Urinary bladder (tissue), 3 donors: ENCODE measurements at regions not wholly inside any gene's neighbourhood (a gene's known extent, or its start where the extent isn't known, plus 50 kb on each side); places are given as distances from the start of the nearest gene placed in this dataset.

Experiments
- DNase-seq: peaks from one replicate; pipeline ENCODE4 v3.0.0-alpha.2; 2015; ENCODE audit errors: extremely low spot score
- H3K27ac ChIP-seq: one replicate; pipeline ENCODE4 v1.5.1; 2013; ENCODE audit warnings: low read depth, mild to moderate bottlenecking, moderate library complexity
- H3K36me3 ChIP-seq: one replicate; pipeline ENCODE4 v1.6.1; 2013; ENCODE audit warnings: mild to moderate bottlenecking, moderate library complexity; ENCODE audit not compliant: insufficient read depth
- H3K4me1 ChIP-seq: one replicate; pipeline ENCODE4 v1.6.1; 2013; ENCODE audit warnings: mild to moderate bottlenecking, moderate library complexity; ENCODE audit not compliant: insufficient read depth
- H3K4me3 ChIP-seq: one replicate; pipeline ENCODE4 v1.5.1; 2013; ENCODE audit warnings: low read depth, low read length
- WGBS: extraction: QIAGEN DNeasy Blood & Tissue Kit; methylation state at CpG from one replicate; pipeline ENCODE4 v1.1.7; 2013; 5-methylcytosine and 5-hydroxymethylcytosine counted together
- donor health status: healthy with polysubstance abuse.
- donor health status: healthy.

DNA sequence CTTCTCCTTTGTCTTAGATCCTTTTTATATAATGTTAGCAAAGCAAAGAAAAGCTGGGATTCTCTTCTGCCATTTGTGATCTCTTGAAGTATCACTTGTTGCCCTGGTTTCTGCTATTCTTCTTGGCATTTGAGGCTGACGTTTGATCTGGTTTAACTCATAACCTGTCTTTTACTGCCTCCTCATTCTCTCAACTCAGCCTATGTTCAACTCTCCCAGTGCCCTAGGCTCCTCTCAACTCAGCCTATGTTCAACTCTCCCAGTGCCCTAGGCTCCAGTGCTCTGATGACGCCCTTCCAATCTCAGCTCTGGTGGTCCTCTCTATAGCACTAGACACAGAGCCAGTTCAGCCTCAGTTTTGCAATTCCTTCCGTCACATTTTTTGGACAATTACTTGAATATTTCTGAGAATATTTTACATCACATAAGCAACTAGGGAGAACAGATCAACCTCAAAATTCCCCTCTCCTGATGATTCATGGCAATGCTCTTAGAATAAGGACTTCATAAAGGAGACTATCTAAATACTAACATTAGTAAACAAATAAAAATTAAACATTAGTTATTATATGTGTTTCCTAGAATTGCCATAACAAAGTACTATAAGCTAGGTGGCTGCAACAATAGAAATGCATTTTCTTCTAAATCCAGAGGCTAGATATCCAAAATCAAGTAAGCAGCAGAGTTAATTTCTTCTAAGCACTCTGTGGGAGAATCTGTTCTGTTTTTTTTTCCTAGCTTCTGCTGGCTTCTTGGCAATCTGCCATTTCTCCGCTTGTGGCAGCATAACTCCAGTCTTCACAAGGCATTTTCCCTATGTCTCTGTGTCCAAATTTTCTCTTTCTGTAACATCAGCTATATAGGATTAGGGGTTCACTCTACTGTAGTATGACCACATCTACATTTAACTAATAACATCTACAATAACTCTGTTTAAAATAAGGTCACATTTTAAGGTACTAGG is 662.1 kb upstream of the FTMT start:
- 42% methylated on average over 4 of the region's 4 CpGs for WGBS
- no peak overlapping the region for H3K4me3 ChIP-seq
- no peak for DNase-seq
- no peaks in the 10 kb centered on the region for H3K36me3 ChIP-seq
- H3K27ac ChIP-seq, result no peak overlapping the region
- no peaks in the 10 kb centered on the region for H3K4me1 ChIP-seq

DNA sequence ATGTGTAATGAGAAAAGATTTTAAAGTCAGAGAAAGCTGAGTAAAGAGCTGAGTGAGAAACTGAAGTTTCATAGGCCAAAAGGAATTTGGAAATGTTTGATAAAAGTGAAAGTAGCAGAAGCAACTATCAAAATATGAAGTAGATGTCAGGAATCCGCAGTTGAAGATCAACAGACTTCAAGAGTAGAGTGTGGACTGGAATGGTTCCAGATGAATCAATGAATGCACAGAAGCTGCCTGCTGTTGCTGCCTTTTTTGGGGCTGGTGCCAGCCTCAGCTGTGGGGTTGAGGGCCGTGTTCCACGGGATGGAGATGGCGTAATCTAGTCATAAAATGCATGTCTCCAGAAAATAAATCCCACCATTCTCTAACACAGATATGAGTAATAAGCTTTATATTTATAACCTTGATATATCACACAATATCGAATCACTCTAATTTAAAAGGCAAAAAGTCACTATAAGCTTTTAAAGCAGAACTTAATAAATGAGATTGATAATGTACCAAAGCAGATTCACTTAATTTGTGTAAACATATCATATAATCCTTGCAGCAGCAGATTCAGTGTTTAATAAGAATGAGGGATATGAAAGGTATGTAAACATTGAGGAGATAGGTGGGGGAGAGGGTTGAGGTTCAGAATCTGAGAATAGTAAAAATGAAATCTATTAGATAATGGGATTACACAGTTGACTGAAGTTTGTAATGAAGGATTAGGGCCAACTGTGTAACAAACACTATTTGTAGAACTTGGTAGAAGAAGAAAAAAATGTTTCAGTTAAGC is 652.3 kb upstream of the FTMT start:
- H3K4me1 ChIP-seq, result no peaks in the 10 kb centered on the region
- peak overlapping the region; percentile 0 for H3K4me3 ChIP-seq
- peaks cover 1% of the 10 kb centered on the region for H3K36me3 ChIP-seq
- no peak for DNase-seq
- 22% methylated on average over 5 of the region's 5 CpGs for WGBS
- no peak overlapping the region for H3K27ac ChIP-seq

DNA sequence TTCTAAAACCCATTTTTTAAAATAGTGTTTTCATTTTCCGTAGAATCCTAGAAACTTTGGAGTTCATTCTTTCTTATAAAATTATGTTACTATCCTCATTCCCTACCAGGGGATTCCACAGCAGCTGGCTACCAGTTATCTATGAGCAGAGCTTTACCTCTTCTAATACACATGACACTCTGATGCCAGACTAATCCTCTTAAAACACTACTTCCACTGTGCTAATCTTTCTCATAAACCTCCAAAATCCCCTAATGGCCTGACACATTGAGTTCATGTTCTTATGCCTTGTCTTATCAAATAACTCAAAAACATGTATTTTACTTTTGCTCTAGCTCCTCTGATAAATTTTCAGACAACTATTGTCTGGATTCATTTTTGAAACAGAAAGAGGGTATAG is 633.6 kb upstream of the FTMT start:
- Histone ChIP-seq H3K36me3 (no peaks in the 10 kb centered on the region), H3K4me3 (no peak overlapping the region), H3K4me1 (no peaks in the 10 kb centered on the region), H3K27ac (no peak overlapping the region)
- WGBS, result 56% methylated on average over 1 of the region's 1 CpG
- no peak for DNase-seq

GRCh38 chr5:121221483-121221882 is 630.2 kb upstream of the FTMT start:
- 82% methylated on average over 3 of the region's 3 CpGs for WGBS
- H3K4me1 ChIP-seq, result no peaks in the 10 kb centered on the region
- no peak overlapping the region for H3K4me3 ChIP-seq
- H3K27ac ChIP-seq, result no peak overlapping the region
- H3K36me3 ChIP-seq, result no peaks in the 10 kb centered on the region
- DNase-seq, result no peak

GRCh38 chr5:121226765-121227164 is 624.9 kb upstream of the FTMT start:
- Histone ChIP-seq H3K36me3 (no peaks in the 10 kb centered on the region), H3K27ac (no peak overlapping the region)

GRCh38 chr5:121239951-121240350 is 611.7 kb upstream of the FTMT start:
- Histone ChIP-seq H3K4me1 (no peaks in the 10 kb centered on the region), H3K27ac (no peak overlapping the region), H3K4me3 (no peak overlapping the region), H3K36me3 (no peaks in the 10 kb centered on the region)
- DNase-seq, result no peak

More at GRCh38 chr5:121226765-121227164, 624.9 kb upstream of the FTMT start:
- no peak overlapping the region for H3K4me3 ChIP-seq
- no peak for DNase-seq
- no peaks in the 10 kb centered on the region for H3K4me1 ChIP-seq
- 43% methylated on average over 2 of the region's 2 CpGs for WGBS

- WGBS, result 71% methylated on average over 3 of the region's 3 CpGs
- H3K27ac ChIP-seq, result no peak overlapping the region
- H3K36me3 ChIP-seq, result no peaks in the 10 kb centered on the region
- DNase-seq, result no peak
- no peak overlapping the region for H3K4me3 ChIP-seq
- no peaks in the 10 kb centered on the region for H3K4me1 ChIP-seq
Measured at GRCh38 chr5:121246971-121247370, 604.7 kb upstream of the FTMT start.

DNA sequence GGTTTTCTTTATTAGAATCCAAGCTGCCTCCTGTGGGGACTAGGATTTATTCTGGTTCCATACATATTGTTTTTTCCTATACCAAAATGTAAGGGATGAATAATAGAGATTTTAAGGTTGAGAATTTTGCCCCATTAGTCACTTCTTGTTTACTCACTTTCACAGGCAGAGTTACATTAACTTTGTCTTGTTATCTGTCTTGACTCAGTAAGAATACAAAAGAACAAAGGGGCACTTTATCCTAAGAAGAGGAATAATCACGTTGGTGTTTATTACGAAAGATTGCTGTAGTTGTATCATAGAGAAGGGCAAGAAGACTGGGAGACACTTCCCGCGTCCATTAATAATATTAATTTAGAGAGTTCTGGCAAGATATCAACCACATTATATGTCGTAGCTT is 599.7 kb upstream of the FTMT start:
- no peak for DNase-seq
- Histone ChIP-seq H3K27ac (no peak overlapping the region), H3K36me3 (no peaks in the 10 kb centered on the region), H3K4me1 (no peaks in the 10 kb centered on the region), H3K4me3 (no peak overlapping the region)
- WGBS, result 63% methylated on average over 5 of the region's 5 CpGs

DNA sequence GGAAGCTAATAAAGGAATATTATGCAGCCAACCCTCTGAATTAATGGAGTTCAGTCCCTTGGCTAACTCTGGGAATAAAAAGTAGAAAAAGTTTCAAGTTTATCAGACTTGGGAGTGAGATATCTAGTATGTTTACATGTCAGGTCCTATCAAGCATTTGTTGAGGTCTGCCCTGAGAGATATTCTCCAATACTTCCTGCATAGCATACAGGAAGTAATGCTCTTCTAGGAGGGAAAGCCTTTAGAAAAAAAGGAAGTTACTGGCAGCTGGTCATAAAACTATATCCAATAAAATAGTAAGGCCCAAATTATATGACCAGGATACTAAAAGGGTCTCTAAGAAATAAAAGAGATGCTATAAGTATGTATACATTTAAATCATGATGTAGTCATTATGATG is 594.1 kb upstream of the FTMT start:
- Histone ChIP-seq H3K36me3 (no peaks in the 10 kb centered on the region), H3K4me3 (no peak overlapping the region), H3K27ac (no peak overlapping the region), H3K4me1 (no peaks in the 10 kb centered on the region)
- no peak for DNase-seq

- H3K36me3 ChIP-seq, result no peaks in the 10 kb centered on the region
- WGBS, result 91% methylated on average over 3 of the region's 3 CpGs
- H3K4me1 ChIP-seq, result no peaks in the 10 kb centered on the region
- H3K27ac ChIP-seq, result no peak overlapping the region
- no peak for DNase-seq
- no peak overlapping the region for H3K4me3 ChIP-seq
Measured at GRCh38 chr5:121263456-121263855, 588.2 kb upstream of the FTMT start.

- no peak for DNase-seq
- no peak overlapping the region for H3K27ac ChIP-seq
- no peak overlapping the region for H3K4me3 ChIP-seq
- WGBS, result 85% methylated on average over 3 of the region's 3 CpGs
- H3K4me1 ChIP-seq, result no peaks in the 10 kb centered on the region
- H3K36me3 ChIP-seq, result no peaks in the 10 kb centered on the region
Measured at GRCh38 chr5:121264605-121265004, 587.1 kb upstream of the FTMT start.

DNA sequence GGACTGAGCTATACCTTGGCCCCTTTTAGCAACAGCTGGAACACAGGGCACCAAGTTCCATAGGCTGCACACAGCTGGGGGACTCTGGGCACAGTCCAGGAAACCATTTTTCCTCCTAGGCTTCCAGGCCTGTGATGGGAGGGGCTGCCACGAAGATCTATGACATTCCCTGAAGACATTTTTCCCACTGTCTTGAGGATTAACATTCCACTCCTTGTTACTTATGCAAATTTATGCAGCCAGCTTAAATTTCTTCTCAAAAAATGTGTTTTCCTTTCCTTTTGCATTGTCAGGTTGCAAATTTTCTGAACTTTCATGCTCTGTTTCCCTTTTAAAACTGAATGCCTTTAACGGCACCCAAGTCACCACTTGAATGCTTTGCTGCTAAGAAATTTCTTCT is 580.1 kb upstream of the FTMT start:
- no peaks in the 10 kb centered on the region for H3K36me3 ChIP-seq
- H3K4me1 ChIP-seq, result no peaks in the 10 kb centered on the region
- no peak overlapping the region for H3K4me3 ChIP-seq
- H3K27ac ChIP-seq, result no peak overlapping the region
- WGBS, result 79% methylated on average over 2 of the region's 2 CpGs
- no peak for DNase-seq

DNA sequence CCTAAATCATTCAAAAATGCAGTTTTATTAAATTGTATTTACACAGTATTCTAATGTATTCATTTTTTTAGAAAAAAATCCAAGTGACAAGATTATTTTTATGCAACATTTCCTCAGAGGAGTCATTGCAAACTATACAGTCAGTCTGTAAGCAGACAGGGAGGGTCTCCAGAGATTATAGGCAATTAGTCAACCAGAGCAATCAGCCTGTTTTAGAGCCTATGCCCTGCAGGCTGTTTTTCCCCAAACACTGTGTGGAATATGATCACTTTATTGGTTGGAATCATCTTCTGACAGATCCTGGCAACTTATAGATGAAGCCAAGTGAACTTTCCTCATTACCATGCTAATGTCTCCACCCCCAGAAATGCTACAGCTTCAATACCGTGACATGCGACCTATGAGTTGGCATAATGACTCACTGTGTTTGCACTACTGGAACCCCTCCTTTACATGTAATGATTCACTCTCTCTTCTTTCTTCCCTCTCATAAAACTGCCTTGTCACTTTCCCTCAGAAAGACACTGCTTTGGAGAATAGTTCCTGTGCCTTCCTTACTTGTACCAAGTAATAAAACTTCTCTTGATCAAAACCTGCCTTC is 577.7 kb upstream of the FTMT start:
- 47% methylated on average over 2 of the region's 2 CpGs for WGBS
- H3K27ac ChIP-seq, result no peak overlapping the region
- no peaks in the 10 kb centered on the region for H3K36me3 ChIP-seq
- no peak overlapping the region for H3K4me3 ChIP-seq
- H3K4me1 ChIP-seq, result no peaks in the 10 kb centered on the region
- DNase-seq, result peak; percentile 23

GRCh38 chr5:121279801-121280200 is 571.9 kb upstream of the FTMT start:
- Histone ChIP-seq H3K4me3 (no peak overlapping the region), H3K27ac (no peak overlapping the region), H3K4me1 (no peaks in the 10 kb centered on the region), H3K36me3 (no peaks in the 10 kb centered on the region)
- WGBS, result 54% methylated on average over 4 of the region's 4 CpGs
- DNase-seq, result no peak
